ENCODE measurements at regions not wholly inside any gene's neighbourhood (a gene's known extent, or its start where the extent isn't known, plus 50 kb on each side); places are given as distances from the start of the nearest gene placed in this dataset.

DNA sequence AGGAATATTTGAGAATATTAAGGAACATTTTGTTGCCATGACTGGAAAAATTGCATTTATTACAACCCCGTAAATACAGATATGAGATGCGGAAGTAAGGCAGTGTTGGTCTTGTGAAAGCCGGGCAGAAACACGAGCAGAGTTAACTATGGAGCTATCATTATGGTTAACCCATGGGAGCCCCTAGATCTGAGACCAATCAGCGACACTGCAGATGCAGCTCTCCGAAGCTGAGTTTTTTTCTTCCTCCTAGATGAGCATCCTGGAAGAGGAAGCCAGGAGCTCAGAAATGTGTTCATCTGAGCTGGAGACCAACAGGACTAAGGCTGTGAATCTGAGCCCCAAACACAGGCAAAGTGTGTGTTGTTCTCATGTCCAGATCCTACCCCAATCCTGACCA lies 123.0 kb upstream of the KL start:
- H2AFZ ChIP-seq (ENCODE audit: low read length) = no peak overlapping the region
- H3K4me2 ChIP-seq (ENCODE audit: low read length) = no peak overlapping the region
- H3K4me1 ChIP-seq (ENCODE audit: insufficient read depth, low read length, severe bottlenecking) = no peaks in the 10 kb centered on the region
- H3K9me3 ChIP-seq (ENCODE audit: low read length) = no peaks in the 10 kb centered on the region
- TF ChIP-seq CTCF (IDR thresholded peaks at IDR 0.05; ENCODE audit: low read length) (no peak), EZH2 (IDR thresholded peaks at IDR 0.05; ENCODE audit: borderline replicate concordance, low read length) (no peak)
- H3K36me3 ChIP-seq (ENCODE audit: insufficient read depth, low read length) = no peaks in the 10 kb centered on the region
- no peak overlapping the region for H3K27ac ChIP-seq (ENCODE audit: low read depth, low read length, poor library complexity, severe bottlenecking)
- no peak overlapping the region for H3K9ac ChIP-seq (ENCODE audit: low read length)
- H3F3A ChIP-seq (ENCODE audit: insufficient read depth, low read length) = no peaks in the 10 kb centered on the region
- no peaks in the 10 kb centered on the region for H4K20me1 ChIP-seq (ENCODE audit: insufficient read depth, low read length)
- no peaks in the 10 kb centered on the region for H3K79me2 ChIP-seq (ENCODE audit: insufficient read depth, low read length)
- H3K27me3 ChIP-seq (ENCODE audit: insufficient read depth, low read length) = no peaks in the 10 kb centered on the region
- no peak overlapping the region for H3K4me3 ChIP-seq (ENCODE audit: low read depth, low read length, poor library complexity, severe bottlenecking)
- H3K9me2 ChIP-seq (ENCODE audit: low read depth, low read length) = no peaks in the 10 kb centered on the region

DNA sequence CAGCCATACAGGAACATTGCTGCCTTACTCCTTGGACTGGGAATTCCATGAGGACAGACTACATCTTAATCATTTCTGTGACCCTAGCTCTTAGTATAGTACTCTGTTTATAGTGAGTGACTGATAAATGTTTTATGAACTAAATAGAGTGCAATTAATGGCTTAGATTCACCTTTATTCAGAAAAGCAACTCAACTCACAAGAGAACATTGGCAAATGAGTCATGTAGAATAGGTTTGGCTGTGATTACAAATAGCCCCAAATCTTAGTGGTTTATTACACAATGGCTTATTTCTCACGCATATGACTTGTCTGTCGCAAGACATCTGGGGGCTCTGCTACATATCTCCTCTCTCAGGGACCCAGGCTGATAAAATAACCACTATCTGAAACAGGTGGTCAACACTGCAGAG lies 121.6 kb upstream of the KL start:
- TF ChIP-seq CTCF (IDR thresholded peaks at IDR 0.05; ENCODE audit: low read length) = no peak
- TF ChIP-seq EZH2 (IDR thresholded peaks at IDR 0.05; ENCODE audit: borderline replicate concordance, low read length) = no peak
- Histone ChIP-seq H3K9me2 (ENCODE audit: low read depth, low read length) (no peaks in the 10 kb centered on the region), H3K27me3 (ENCODE audit: insufficient read depth, low read length) (no peaks in the 10 kb centered on the region), H3K9ac (ENCODE audit: low read length) (no peak overlapping the region), H3K36me3 (ENCODE audit: insufficient read depth, low read length) (no peaks in the 10 kb centered on the region), H4K20me1 (ENCODE audit: insufficient read depth, low read length) (no peaks in the 10 kb centered on the region), H3K4me1 (ENCODE audit: insufficient read depth, low read length, severe bottlenecking) (no peaks in the 10 kb centered on the region), H3K4me2 (ENCODE audit: low read length) (no peak overlapping the region), H2AFZ (ENCODE audit: low read length) (no peak overlapping the region), H3K4me3 (ENCODE audit: low read depth, low read length, poor library complexity, severe bottlenecking) (no peak overlapping the region), H3K79me2 (ENCODE audit: insufficient read depth, low read length) (no peaks in the 10 kb centered on the region), H3F3A (ENCODE audit: insufficient read depth, low read length) (no peaks in the 10 kb centered on the region), H3K9me3 (ENCODE audit: low read length) (no peaks in the 10 kb centered on the region), H3K27ac (ENCODE audit: low read depth, low read length, poor library complexity, severe bottlenecking) (no peak overlapping the region)

GRCh38 chr13:32895296-32895695 lies 120.9 kb upstream of the KL start:
- H3K9me2 ChIP-seq (ENCODE audit: low read depth, low read length) = no peaks in the 10 kb centered on the region
- no peaks in the 10 kb centered on the region for H3K27me3 ChIP-seq (ENCODE audit: insufficient read depth, low read length)
- H3K27ac ChIP-seq (ENCODE audit: low read depth, low read length, poor library complexity, severe bottlenecking) = no peak overlapping the region
- H3K4me1 ChIP-seq (ENCODE audit: insufficient read depth, low read length, severe bottlenecking) = no peaks in the 10 kb centered on the region
- no peak for TF ChIP-seq EZH2 (IDR thresholded peaks at IDR 0.05; ENCODE audit: borderline replicate concordance, low read length)
- TF ChIP-seq CTCF (IDR thresholded peaks at IDR 0.05; ENCODE audit: low read length) = no peak
- H3K79me2 ChIP-seq (ENCODE audit: insufficient read depth, low read length) = no peaks in the 10 kb centered on the region
- no peaks in the 10 kb centered on the region for H3K9me3 ChIP-seq (ENCODE audit: low read length)
- no peaks in the 10 kb centered on the region for H3F3A ChIP-seq (ENCODE audit: insufficient read depth, low read length)
- H3K9ac ChIP-seq (ENCODE audit: low read length) = no peak overlapping the region
- H4K20me1 ChIP-seq (ENCODE audit: insufficient read depth, low read length) = no peaks in the 10 kb centered on the region
- no peak overlapping the region for H3K4me2 ChIP-seq (ENCODE audit: low read length)
- H3K4me3 ChIP-seq (ENCODE audit: low read depth, low read length, poor library complexity, severe bottlenecking) = no peak overlapping the region
- no peaks in the 10 kb centered on the region for H3K36me3 ChIP-seq (ENCODE audit: insufficient read depth, low read length)
- no peak overlapping the region for H2AFZ ChIP-seq (ENCODE audit: low read length)

All from OCI-LY1 (cell line).